Liver (tissue), 8 donors: ENCODE measurements at regions not wholly inside any gene's neighbourhood (a gene's known extent, or its start where the extent isn't known, plus 50 kb on each side); places are given as distances from the start of the nearest gene placed in this dataset.
"Not testable (repeated sequence)": the region's sequence is repeated elsewhere in the genome, so short reads cannot be mapped to it uniquely, and the experiment has no call there.

Experiments
- DNase-seq: peaks from one replicate; pipeline ENCODE4 v3.0.0-alpha.2; 2017; ENCODE audit warnings: low spot score
- H3K27ac ChIP-seq, 2 donors: one replicate each; pipeline ENCODE4 v1.7.0; 2013; ENCODE audit warnings: inconsistent platforms in 2 of 2, low read length in 2 of 2, control low read depth in 1 of 2, low read depth in 1 of 2, mild to moderate bottlenecking in 1 of 2
- H3K27me3 ChIP-seq, 4 donors: one replicate each; pipeline versions ENCODE4 v1.6.1 to v1.7.0; 2013; ENCODE audit warnings: low read length in 3 of 4, inconsistent platforms in 1 of 4, mild to moderate bottlenecking in 1 of 4, moderate library complexity in 1 of 4; ENCODE audit not compliant: control insufficient read depth in 4 of 4, insufficient read depth in 4 of 4
- H3K36me3 ChIP-seq, 4 donors: one replicate each; pipeline versions ENCODE4 v1.6.1 to v1.7.0; 2013; ENCODE audit warnings: low read length in 3 of 4, mild to moderate bottlenecking in 3 of 4, low read depth in 1 of 4, moderate library complexity in 1 of 4; ENCODE audit not compliant: control insufficient read depth in 4 of 4, insufficient read depth in 3 of 4
- H3K4me1 ChIP-seq, 4 donors: one replicate each; pipeline versions ENCODE4 v1.6.1 to v1.7.0; 2013; ENCODE audit warnings: low read length in 3 of 4, mild to moderate bottlenecking in 3 of 4, moderate library complexity in 1 of 4; ENCODE audit not compliant: control insufficient read depth in 4 of 4, insufficient read depth in 4 of 4
- H3K4me3 ChIP-seq, 3 donors: one replicate each; pipeline versions ENCODE4 v1.6.1 to v1.7.0; 2013; ENCODE audit warnings: low read length in 3 of 3, control low read depth in 1 of 3, low read depth in 1 of 3, mild to moderate bottlenecking in 1 of 3
- H3K9ac ChIP-seq, 2 donors: one replicate each; pipeline ENCODE4 v1.7.0; 2013; ENCODE audit warnings: low read length in 2 of 2, mild to moderate bottlenecking in 2 of 2, moderate library complexity in 2 of 2, control low read depth in 1 of 2, low read depth in 1 of 2
- H3K9me3 ChIP-seq, 4 donors: one replicate each; pipeline versions ENCODE4 v1.6.1 to v1.7.0; 2013; ENCODE audit warnings: low read length in 3 of 4; ENCODE audit not compliant: control insufficient read depth in 4 of 4
- ATF3 ChIP-seq: IDR thresholded peaks from 2 replicates; pipeline ENCODE4 v1.6.1; 2016; ENCODE audit warnings: antibody characterized with exemption
- CTCF ChIP-seq: fragments of 150-350 bp; IDR thresholded peaks from 2 replicates; pipeline ENCODE4 v1.5.1; 2017; ENCODE audit warnings: improper control_type of control experiment, low read depth, low read length; ENCODE audit not compliant: missing input control
- EGR1 ChIP-seq, 2 donors: IDR thresholded peaks; 2 replicates each; pipeline ENCODE4 v1.6.1; 2016 to 2018; ENCODE audit warnings: antibody characterized with exemption in 2 of 2, low read depth in 2 of 2
- FOXA1 ChIP-seq: IDR thresholded peaks from 2 replicates; pipeline ENCODE4 v1.6.1; 2016; ENCODE audit warnings: antibody characterized with exemption
- GABPA ChIP-seq, 2 donors: IDR thresholded peaks in 1 of 2; conservative IDR thresholded peaks in 1 of 2; 2 replicates each; pipeline ENCODE4 v1.6.1; 2016; ENCODE audit warnings: antibody characterized with exemption in 2 of 2, mild to moderate bottlenecking in 1 of 2, moderate library complexity in 1 of 2
- HNF4A ChIP-seq, 2 donors: conservative IDR thresholded peaks; 2 replicates each; pipeline ENCODE4 v1.6.1; 2016; ENCODE audit warnings: antibody characterized with exemption in 2 of 2, mild to moderate bottlenecking in 2 of 2
- HNF4G ChIP-seq: IDR thresholded peaks from 2 replicates; pipeline ENCODE4 v1.6.1; 2016; ENCODE audit warnings: antibody characterized with exemption
- JUND ChIP-seq, 2 donors: IDR thresholded peaks; 2 replicates each; pipeline ENCODE4 v1.6.1; 2016; ENCODE audit warnings: antibody characterized with exemption in 2 of 2
- MAX ChIP-seq: IDR thresholded peaks from 2 replicates; pipeline ENCODE4 v1.6.1; 2016; ENCODE audit warnings: antibody characterized with exemption
- NR2F2 ChIP-seq: IDR thresholded peaks from 2 replicates; pipeline ENCODE4 v1.6.1; 2016; ENCODE audit warnings: antibody characterized with exemption
- RAD21 ChIP-seq, 2 donors: IDR thresholded peaks; 2 replicates each; pipeline ENCODE4 v1.6.1; 2016; ENCODE audit warnings: antibody characterized with exemption in 2 of 2, mild to moderate bottlenecking in 2 of 2
- RXRA ChIP-seq, 2 donors: IDR thresholded peaks; 2 replicates each; pipeline ENCODE4 v1.6.1; 2017 to 2018; ENCODE audit warnings: antibody characterized with exemption in 2 of 2, mild to moderate bottlenecking in 1 of 2
- TAF1 ChIP-seq: conservative IDR thresholded peaks from 2 replicates; pipeline ENCODE4 v1.6.1; 2016; ENCODE audit warnings: antibody characterized with exemption, mild to moderate bottlenecking
- YY1 ChIP-seq: IDR thresholded peaks from 2 replicates; pipeline ENCODE4 v1.6.1; 2016; ENCODE audit warnings: antibody characterized with exemption, mild to moderate bottlenecking
- WGBS: extraction: QIAGEN DNeasy Blood & Tissue Kit; methylation state at CpG from one replicate; pipeline ENCODE4 v1.1.7; 2013; 5-methylcytosine and 5-hydroxymethylcytosine counted together
- TF ChIP-seq, protein P1 (sequence below): IDR thresholded peaks from 2 replicates; pipeline ENCODE4 v1.6.1; 2016; ENCODE audit warnings: antibody characterized with exemption, mild to moderate bottlenecking
- donor health status: healthy.
- donor health status: healthy.
- donor health status: healthy.
- donor health status: healthy.
- donor health status: healthy.

GRCh38 chr15:53829471-53829870 is 70.0 kb upstream of the WDR72 start (continued):
- TF ChIP-seq CTCF: no peak
- TF ChIP-seq GABPA (IDR thresholded peaks at IDR 0.05 in 1 of 2, conservative IDR thresholded peaks at IDR 0.05 in 1 of 2): no peak

DNA sequence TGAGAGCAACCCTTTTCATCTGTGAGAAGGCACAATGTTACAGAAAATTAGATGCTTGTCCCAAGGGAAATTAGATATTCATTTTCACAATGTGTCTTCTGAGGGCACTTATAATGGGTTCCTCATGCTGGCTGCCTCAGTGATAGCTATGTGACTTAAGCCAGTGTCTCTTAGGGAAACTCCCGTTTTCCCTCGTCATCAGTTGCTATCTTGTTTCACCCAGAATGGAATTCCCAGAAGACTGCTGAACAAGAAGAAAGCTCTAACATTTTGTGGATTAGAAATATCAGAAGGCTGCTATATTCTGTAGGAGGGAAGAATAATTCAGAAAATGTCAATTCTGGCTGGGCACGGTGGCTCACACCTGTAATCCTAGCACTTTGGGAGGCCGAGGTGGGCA is 67.9 kb upstream of the WDR72 start:
- Histone ChIP-seq H3K9ac (no peak overlapping the region), H3K4me3 (no peak overlapping the region), H3K27me3 (peaks cover 0 to 5% (median under 1%) of the 10 kb centered on the region in 4 donors), H3K36me3 (no peaks in the 10 kb centered on the region), H3K9me3 (no peaks in the 10 kb centered on the region), H3K27ac (no peak overlapping the region), H3K4me1 (no peaks in the 10 kb centered on the region)
- DNase-seq: no peak
- WGBS: 84% methylated on average over 4 of the region's 4 CpGs
- TF ChIP-seq YY1 (no peak), NR2F2 (no peak), ATF3 (no peak), HNF4G (no peak), JUND (IDR thresholded peaks at IDR 0.05) (no peak), GABPA (IDR thresholded peaks at IDR 0.05 in 1 of 2, conservative IDR thresholded peaks at IDR 0.05 in 1 of 2) (no peak), MAX (no peak), EGR1 (IDR thresholded peaks at IDR 0.05; ENCODE audit: low read depth in 2 of 2) (no peak), FOXA1 (no peak)

DNA sequence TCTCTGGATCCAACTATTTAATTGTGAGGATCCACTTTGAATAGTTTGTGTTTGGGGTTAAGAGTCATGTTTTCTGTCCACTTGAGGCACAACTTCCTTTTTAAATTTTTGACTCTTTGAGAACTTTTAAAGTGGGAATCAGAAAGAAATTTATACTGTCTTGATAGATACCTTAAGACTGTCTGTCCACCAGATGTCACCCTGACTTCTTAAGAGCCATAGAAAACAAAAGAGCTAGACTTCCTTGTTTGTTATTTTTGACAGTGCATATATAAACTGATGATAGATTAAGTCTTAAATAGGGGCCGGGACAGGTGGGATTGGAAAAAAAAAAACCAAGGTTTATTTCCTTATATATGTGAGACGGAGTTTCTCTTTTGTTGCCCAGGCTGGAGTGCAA is 52.1 kb upstream of the WDR72 start:
- H3K4me3 ChIP-seq: no peak overlapping the region
- no peak for DNase-seq
- H3K27ac ChIP-seq: no peak overlapping the region
- no peaks in the 10 kb centered on the region for H3K9me3 ChIP-seq
- H3K9ac ChIP-seq: no peak overlapping the region
- TF ChIP-seq RXRA (IDR thresholded peaks at IDR 0.05): no peak
- TF ChIP-seq HNF4A (conservative IDR thresholded peaks at IDR 0.05): no peak
- TF ChIP-seq EGR1 (IDR thresholded peaks at IDR 0.05; ENCODE audit: low read depth in 2 of 2): no peak
- TF ChIP-seq HNF4G: no peak
- TF ChIP-seq RAD21 (IDR thresholded peaks at IDR 0.05): no peak
- no peak for TF ChIP-seq TAF1
- TF ChIP-seq, protein P1, sequence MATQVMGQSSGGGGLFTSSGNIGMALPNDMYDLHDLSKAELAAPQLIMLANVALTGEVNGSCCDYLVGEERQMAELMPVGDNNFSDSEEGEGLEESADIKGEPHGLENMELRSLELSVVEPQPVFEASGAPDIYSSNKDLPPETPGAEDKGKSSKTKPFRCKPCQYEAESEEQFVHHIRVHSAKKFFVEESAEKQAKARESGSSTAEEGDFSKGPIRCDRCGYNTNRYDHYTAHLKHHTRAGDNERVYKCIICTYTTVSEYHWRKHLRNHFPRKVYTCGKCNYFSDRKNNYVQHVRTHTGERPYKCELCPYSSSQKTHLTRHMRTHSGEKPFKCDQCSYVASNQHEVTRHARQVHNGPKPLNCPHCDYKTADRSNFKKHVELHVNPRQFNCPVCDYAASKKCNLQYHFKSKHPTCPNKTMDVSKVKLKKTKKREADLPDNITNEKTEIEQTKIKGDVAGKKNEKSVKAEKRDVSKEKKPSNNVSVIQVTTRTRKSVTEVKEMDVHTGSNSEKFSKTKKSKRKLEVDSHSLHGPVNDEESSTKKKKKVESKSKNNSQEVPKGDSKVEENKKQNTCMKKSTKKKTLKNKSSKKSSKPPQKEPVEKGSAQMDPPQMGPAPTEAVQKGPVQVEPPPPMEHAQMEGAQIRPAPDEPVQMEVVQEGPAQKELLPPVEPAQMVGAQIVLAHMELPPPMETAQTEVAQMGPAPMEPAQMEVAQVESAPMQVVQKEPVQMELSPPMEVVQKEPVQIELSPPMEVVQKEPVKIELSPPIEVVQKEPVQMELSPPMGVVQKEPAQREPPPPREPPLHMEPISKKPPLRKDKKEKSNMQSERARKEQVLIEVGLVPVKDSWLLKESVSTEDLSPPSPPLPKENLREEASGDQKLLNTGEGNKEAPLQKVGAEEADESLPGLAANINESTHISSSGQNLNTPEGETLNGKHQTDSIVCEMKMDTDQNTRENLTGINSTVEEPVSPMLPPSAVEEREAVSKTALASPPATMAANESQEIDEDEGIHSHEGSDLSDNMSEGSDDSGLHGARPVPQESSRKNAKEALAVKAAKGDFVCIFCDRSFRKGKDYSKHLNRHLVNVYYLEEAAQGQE: no peak
- TF ChIP-seq FOXA1: no peak
- no peak for TF ChIP-seq JUND (IDR thresholded peaks at IDR 0.05)
- TF ChIP-seq YY1: no peak
- no peaks in the 10 kb centered on the region for H3K36me3 ChIP-seq
- no peaks in the 10 kb centered on the region for H3K4me1 ChIP-seq
- 31% methylated on average over 2 of the region's 2 CpGs for WGBS
- peaks cover 0 to 3% (median 0%) of the 10 kb centered on the region in 4 donors for H3K27me3 ChIP-seq

DNA sequence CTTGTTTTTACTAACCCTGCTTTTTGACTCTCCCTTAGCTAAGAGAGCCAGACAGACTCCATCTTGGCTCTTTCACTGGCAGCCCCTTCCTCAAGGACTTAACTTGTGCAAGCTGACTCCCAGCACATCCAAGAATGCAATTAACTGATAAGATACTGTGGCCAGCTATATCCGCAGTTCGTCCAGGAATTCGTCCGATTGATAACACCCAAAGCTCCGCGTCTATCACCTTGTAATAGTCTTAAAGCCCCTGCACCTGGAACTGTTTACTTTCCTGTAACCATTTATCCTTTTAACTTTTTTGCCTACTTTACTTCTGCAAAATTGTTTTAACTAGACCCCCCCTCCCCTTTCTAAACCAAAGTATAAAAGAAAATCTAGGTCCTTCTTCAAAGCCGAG is 50.8 kb upstream of the WDR72 start:
- DNase-seq, H3K9ac ChIP-seq, H3K4me1 ChIP-seq, H3K27me3 ChIP-seq, H3K27ac ChIP-seq, H3K4me3 ChIP-seq, H3K9me3 ChIP-seq, H3K36me3 ChIP-seq: not testable (repeated sequence)
- WGBS: 68% methylated on average over 7 of the region's 7 CpGs
